Posterior cingulate gyrus (tissue), 11 donors: ENCODE measurements at regions not wholly inside any gene's neighbourhood (a gene's known extent, or its start where the extent isn't known, plus 50 kb on each side); places are given as distances from the start of the nearest gene placed in this dataset.
"Not testable (repeated sequence)": the region's sequence is repeated elsewhere in the genome, so short reads cannot be mapped to it uniquely, and the experiment has no call there.

Source experiments
- DNase-seq, 10 donors: peaks; one replicate each; pipeline versions ENCODE4 v3.0.0 to v3.0.0-alpha.2; 2020 to 2021; ENCODE audit warnings: mixed read lengths in 3 of 10
- intact Hi-C: fragments of 100-400 bp; cut with DNase I; formaldehyde crosslinking; loops from one replicate; pipeline ENCODE4 v1.15.1; 2023

GRCh38 chr15:60254416-60254815 is 143.4 kb downstream of the ANXA2 start:
- DNase-seq = no peak
- intact Hi-C loops = no loop called here

- no peak for DNase-seq
- intact Hi-C loops = no loop called here
Measured at GRCh38 chr15:60255390-60255789, 142.4 kb downstream of the ANXA2 start.

- no peak for DNase-seq
- intact Hi-C loops = no loop called here
Measured at GRCh38 chr15:60257591-60258159, 140.1 kb downstream of the ANXA2 start.

GRCh38 chr15:60259469-60259868 is 138.3 kb downstream of the ANXA2 start:
- no peak for DNase-seq
- intact Hi-C loops = no loop called here

- DNase-seq = no peak
- intact Hi-C loops = no loop called here
Measured at GRCh38 chr15:60264088-60264487, 133.7 kb downstream of the ANXA2 start.

GRCh38 chr15:60264566-60264965 is 133.2 kb downstream of the ANXA2 start:
- no peak for DNase-seq
- intact Hi-C loops = no loop called here

- DNase-seq = no peak
- intact Hi-C loops = no loop called here
Measured at GRCh38 chr15:60265057-60265456, 132.7 kb downstream of the ANXA2 start.

- no peak for DNase-seq
- intact Hi-C loops = no loop called here
Measured at GRCh38 chr15:60272623-60273022, 125.2 kb downstream of the ANXA2 start.

- DNase-seq = no peak
- intact Hi-C loops = no loop called here
Measured at GRCh38 chr15:60275624-60276023, 122.2 kb downstream of the ANXA2 start.

GRCh38 chr15:60278879-60279278 is 118.9 kb downstream of the ANXA2 start:
- no peak for DNase-seq
- intact Hi-C loops = no loop called here

- no peak for DNase-seq
- intact Hi-C loops = no loop called here
Measured at GRCh38 chr15:60280259-60280658, 117.5 kb downstream of the ANXA2 start.

GRCh38 chr15:60283936-60284335 is 113.8 kb downstream of the ANXA2 start:
- intact Hi-C loops = no loop called here
- no peak for DNase-seq

- intact Hi-C loops, DNase-seq: not testable (repeated sequence)
Measured at GRCh38 chr15:60295901-60296300, 101.9 kb downstream of the ANXA2 start.

- intact Hi-C loops = no loop called here
Measured at GRCh38 chr15:60297047-60297446, 100.7 kb downstream of the ANXA2 start.

More at GRCh38 chr15:60297047-60297446, 100.7 kb downstream of the ANXA2 start:
- no peak for DNase-seq
